ENCODE measurements at regions not wholly inside any gene's neighbourhood (a gene's known extent, or its start where the extent isn't known, plus 50 kb on each side); places are given as distances from the start of the nearest gene placed in this dataset.
A peak's percentile ranks its signal among the peaks of the same experiment; 100 is the strongest.

DNA sequence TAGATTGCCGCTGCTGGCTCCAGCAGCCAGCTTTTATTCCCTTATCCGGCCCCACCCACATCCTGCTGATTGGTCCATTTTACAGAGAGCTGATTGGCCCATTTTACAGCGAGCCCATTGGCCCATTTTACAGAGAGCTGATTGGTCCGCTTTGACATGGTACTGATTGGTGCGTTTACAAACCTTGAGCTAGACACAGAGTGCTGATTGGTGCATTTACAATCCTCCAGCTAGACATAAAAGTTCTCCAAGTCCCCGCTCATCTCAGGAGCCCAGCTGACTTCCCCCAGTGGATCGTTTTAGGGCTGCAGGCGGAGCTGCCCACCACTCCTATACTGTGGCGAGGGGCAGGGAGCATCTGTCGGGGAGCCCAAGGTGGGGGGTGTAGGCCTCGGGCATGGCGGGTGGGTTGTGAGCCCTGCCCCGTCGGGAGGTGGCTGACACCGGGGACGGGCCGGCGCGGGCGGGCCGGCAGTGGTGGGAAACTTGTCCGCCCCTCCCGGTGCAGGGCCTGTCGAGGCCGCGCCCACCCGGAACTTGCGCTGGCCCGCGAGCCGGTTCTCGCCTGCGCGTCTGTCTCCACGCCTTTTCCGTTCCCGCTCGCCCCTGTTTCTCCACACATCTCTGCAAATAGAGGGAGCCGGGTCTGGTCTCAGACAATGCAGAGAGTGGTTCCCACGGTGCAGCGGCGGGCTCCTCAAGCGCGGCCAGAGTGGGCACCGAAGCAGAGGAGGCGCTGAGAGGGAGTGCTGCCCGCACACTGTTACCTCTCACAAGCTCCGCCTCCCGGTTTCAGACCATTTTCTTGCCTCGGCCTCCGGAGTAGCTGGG lies 86.1 kb upstream of the STMND1 start:
- no peak overlapping the region for H3K27ac ChIP-seq
- no peaks in the 10 kb centered on the region; a peak in 1 of 20 replicates for H3K4me1 ChIP-seq
- peaks cover 11 to 24% (median 17%) of the 10 kb centered on the region in 11 experiments for H3K9me3 ChIP-seq (replicated peaks in 1 of 11)
- TF ChIP-seq Cebpa-rat (IDR thresholded peaks at IDR 0.05), result no peak
- H3K9ac ChIP-seq, result no peak overlapping the region
- H3K4me3 ChIP-seq, result peak overlapping the region in 1 of 10 experiments; percentile 26; a peak in 3 of 20 replicates
- no peaks in the 10 kb centered on the region for H4K20me1 ChIP-seq
- H3K27me3 ChIP-seq, result peaks cover 4 to 13% (median 8%) of the 10 kb centered on the region in 11 experiments; a peak in 18 of 22 replicates
- H3K4me2 ChIP-seq, result no peak overlapping the region
- no peaks in the 10 kb centered on the region for H3K36me3 ChIP-seq

DNA sequence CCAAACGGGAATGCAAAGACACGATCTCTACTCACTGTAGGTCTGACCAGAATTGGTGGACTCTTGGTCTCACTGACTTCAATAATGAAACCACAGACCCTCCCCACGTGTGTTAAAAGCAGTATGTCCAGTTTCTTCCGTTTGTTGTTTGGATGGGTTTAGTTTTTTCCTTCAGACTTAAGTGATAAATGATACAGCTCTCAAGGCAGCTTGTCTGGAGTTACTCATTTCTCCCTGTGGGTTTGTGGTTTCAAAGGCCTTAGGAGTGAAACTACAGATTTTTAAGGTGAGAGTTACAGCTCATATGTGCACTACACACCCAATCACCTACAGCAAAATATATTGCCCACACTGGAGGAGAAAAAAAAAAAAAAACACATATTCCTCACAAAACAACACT lies 86.7 kb upstream of the STMND1 start:
- peaks cover 11 to 26% (median 17%) of the 10 kb centered on the region in 11 experiments for H3K9me3 ChIP-seq (replicated peaks in 1 of 11)
- H3K4me1 ChIP-seq, result no peaks in the 10 kb centered on the region; a peak in 1 of 20 replicates
- peaks cover 4 to 13% (median 8%) of the 10 kb centered on the region in 11 experiments; a peak in 18 of 22 replicates for H3K27me3 ChIP-seq
- H3K9ac ChIP-seq, result no peak overlapping the region
- H3K36me3 ChIP-seq, result no peaks in the 10 kb centered on the region
- no peak for TF ChIP-seq Cebpa-rat (IDR thresholded peaks at IDR 0.05)
- H3K4me2 ChIP-seq, result no peak overlapping the region
- H3K4me3 ChIP-seq, result no peak overlapping the region
- no peaks in the 10 kb centered on the region for H4K20me1 ChIP-seq
- no peak overlapping the region for H3K27ac ChIP-seq

DNA sequence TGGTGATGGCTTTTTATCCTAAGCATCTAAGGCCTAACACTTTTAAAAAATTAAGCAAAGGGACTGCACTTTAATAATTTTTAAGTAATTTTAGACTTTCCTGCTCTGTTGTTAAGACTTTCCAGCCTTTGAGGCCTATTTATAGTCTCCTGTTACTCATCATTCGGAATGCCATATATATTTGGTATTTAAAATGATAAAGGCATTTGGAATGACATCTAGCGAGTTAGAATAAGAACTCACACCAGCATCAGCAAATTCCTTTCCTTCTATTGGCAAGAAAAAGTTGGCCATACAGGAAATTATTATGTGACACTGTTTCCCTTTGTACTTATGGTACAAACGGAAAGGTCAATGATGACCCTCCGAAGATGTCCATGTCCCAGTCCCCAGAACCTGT lies 88.1 kb upstream of the STMND1 start:
- Histone ChIP-seq H3K36me3 (no peaks in the 10 kb centered on the region), H3K9ac (no peak overlapping the region), H4K20me1 (no peaks in the 10 kb centered on the region), H3K4me2 (no peak overlapping the region), H3K27ac (no peak overlapping the region), H3K4me3 (no peak overlapping the region), H3K9me3 (replicated peaks in 1 of 11) (peaks cover 11 to 26% (median 17%) of the 10 kb centered on the region in 11 experiments), H3K4me1 (no peaks in the 10 kb centered on the region; a peak in 1 of 20 replicates), H3K27me3 (peaks cover 4 to 13% (median 8%) of the 10 kb centered on the region in 11 experiments; a peak in 18 of 22 replicates)
- no peak for TF ChIP-seq Cebpa-rat (IDR thresholded peaks at IDR 0.05)

DNA sequence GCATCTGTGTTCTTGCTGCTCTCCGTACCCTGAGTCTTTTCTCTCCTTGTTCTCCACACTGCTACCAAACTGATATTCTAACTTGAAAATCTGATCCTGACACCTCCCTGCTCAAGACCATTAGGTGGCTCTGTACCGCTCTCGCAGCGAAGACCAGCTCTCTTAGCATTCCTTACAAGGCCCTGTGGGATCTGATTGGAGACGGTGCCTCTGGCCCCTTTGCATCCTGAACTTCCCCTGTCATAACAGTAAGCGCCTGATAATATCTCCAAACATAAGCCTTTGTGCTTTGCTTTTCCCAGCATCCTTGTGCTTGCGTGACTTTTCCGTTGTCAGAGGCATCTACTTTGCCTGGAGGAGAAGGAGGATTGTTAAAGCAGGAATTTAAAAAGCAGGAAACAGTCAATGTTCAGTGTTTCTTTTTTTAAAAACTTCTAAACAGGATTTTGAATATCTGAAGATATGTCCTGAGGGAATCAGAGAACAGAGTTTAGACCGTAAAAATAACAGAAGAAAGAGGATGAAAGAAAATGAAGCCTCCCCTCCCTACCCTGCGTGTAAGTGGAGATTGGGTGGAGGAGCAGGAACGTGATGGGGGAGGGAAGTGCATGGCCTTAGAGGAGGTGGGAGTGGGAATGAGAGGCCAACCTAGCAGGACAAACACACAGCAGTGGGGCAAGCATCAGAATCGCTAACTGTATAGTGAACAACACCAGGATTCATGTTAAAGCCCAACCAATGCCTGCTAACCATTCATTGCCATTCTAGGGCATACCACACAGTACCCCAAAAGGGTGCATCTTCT lies 89.2 kb upstream of the STMND1 start:
- Histone ChIP-seq H3K36me3 (no peaks in the 10 kb centered on the region), H3K4me3 (no peak overlapping the region)

DNA sequence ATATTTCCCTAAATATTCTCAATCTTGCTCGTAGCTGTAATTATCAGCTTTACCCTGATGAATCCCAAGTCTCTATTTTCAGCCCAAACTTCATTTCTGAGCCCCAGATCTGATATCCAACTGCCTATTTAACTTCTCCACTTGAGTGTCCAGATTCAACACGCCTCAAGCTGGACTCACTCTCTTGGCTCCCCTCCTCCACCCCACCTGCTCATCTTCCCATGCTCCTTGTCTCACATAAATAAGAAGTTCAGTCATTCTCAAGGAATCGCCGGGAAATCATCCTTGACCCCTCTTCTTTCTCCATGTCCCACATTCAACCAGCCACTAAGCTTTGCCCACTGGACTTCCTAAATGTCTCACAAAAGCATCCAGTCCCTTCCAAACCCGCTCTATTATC lies 89.9 kb upstream of the STMND1 start:
- H3K9ac ChIP-seq, result no peak overlapping the region
- peaks cover 23 to 38% (median 31%) of the 10 kb centered on the region in 11 experiments for H3K9me3 ChIP-seq (replicated peaks in 1 of 11)
- H3K4me3 ChIP-seq, result no peak overlapping the region
- no peaks in the 10 kb centered on the region for H3K36me3 ChIP-seq
- no peak overlapping the region for H3K27ac ChIP-seq
- H3K27me3 ChIP-seq, result peaks cover 4 to 13% (median 8%) of the 10 kb centered on the region in 11 experiments; a peak in 18 of 22 replicates
- no peaks in the 10 kb centered on the region for H4K20me1 ChIP-seq
- no peak overlapping the region for H3K4me2 ChIP-seq
- TF ChIP-seq Cebpa-rat (IDR thresholded peaks at IDR 0.05), result no peak
- H3K4me1 ChIP-seq, result no peaks in the 10 kb centered on the region; a peak in 1 of 20 replicates

More for the DNA sequence above, 89.2 kb upstream of the STMND1 start:
- Histone ChIP-seq H4K20me1 (no peaks in the 10 kb centered on the region), H3K27me3 (peaks cover 4 to 13% (median 8%) of the 10 kb centered on the region in 11 experiments; a peak in 18 of 22 replicates), H3K27ac (no peak overlapping the region), H3K4me2 (no peak overlapping the region), H3K4me1 (no peaks in the 10 kb centered on the region; a peak in 1 of 20 replicates), H3K9me3 (replicated peaks in 1 of 11) (peaks cover 18 to 34% (median 26%) of the 10 kb centered on the region in 11 experiments), H3K9ac (no peak overlapping the region)
- no peak for TF ChIP-seq Cebpa-rat (IDR thresholded peaks at IDR 0.05)

DNA sequence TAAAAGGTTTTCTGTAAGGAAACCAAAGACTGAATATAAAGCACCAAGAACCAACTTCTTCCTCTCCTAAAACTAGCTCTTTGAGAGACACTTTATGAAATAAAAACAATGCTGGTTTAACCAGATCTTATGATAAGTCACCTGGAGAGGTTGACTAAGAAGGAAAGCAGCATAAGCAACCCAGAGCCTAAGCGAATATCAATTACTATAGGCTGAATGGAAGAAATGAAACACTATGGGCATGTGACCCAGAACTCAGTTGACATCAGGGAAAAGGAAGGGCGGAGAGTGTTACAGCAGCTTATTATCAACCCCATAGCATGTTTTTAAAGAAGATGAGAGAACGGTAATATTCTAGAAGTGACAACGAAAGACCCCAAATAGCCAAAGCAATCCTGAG lies 94.1 kb upstream of the STMND1 start:
- H3K4me1 ChIP-seq, result no peaks in the 10 kb centered on the region
- no peak overlapping the region for H3K4me2 ChIP-seq
- H3K4me3 ChIP-seq, result no peak overlapping the region
- TF ChIP-seq Cebpa-rat (IDR thresholded peaks at IDR 0.05), result no peak
- no peak overlapping the region for H3K9ac ChIP-seq
- no peaks in the 10 kb centered on the region for H3K27me3 ChIP-seq
- H3K36me3 ChIP-seq, result no peaks in the 10 kb centered on the region
- H3K27ac ChIP-seq, result no peak overlapping the region
- peaks cover 17 to 32% (median 24%) of the 10 kb centered on the region in 11 experiments for H3K9me3 ChIP-seq (replicated peaks in 1 of 11)
- no peaks in the 10 kb centered on the region for H4K20me1 ChIP-seq

DNA sequence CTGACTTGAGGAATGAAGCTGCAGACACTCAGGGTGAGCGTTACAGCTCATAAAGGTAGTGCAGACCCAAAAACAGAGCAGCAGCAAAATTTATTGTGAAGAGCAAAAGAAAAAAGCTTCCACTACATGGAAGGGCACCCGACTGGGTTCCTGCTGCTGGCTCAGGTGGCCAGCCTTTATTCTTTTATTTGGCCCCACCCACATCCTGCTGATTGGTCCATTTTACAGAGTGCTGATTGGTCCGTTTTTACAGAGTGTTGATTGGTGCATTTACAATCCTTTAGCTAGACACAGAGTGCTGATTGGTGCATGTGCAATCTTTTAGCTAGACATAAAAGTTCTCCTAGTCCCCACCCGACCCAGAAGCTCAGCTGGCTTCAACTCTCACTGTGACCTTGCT lies 95.3 kb upstream of the STMND1 start:
- H3K9me3 ChIP-seq (replicated peaks in 1 of 11), result peaks cover 17 to 32% (median 24%) of the 10 kb centered on the region in 11 experiments
- no peaks in the 10 kb centered on the region for H3K27me3 ChIP-seq
- H4K20me1 ChIP-seq, result no peaks in the 10 kb centered on the region
- H3K27ac ChIP-seq, result no peak overlapping the region
- H3K36me3 ChIP-seq, result no peaks in the 10 kb centered on the region
- H3K4me2 ChIP-seq, result no peak overlapping the region
- no peak overlapping the region for H3K9ac ChIP-seq
- no peak overlapping the region for H3K4me3 ChIP-seq
- no peak for TF ChIP-seq Cebpa-rat (IDR thresholded peaks at IDR 0.05)
- no peaks in the 10 kb centered on the region for H3K4me1 ChIP-seq

DNA sequence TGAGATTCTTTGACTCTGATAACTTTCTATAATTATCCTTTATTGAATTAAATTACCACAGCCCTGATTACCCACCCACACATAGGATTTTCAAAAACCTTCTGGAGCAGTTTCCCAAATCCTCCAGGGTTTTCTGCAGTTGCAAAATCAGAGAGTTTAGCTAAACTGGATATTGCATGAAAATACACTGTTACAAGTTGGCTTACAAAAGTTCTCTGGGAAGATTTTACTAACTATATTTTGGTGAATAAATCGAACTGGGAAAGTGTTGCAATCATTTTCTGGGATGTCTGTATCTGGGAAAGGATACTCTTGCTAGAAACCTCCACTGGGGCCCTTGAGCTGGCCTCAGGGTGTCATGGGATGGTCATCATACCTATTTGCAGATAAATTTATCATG lies 97.6 kb upstream of the STMND1 start:
- H4K20me1 ChIP-seq, result no peaks in the 10 kb centered on the region
- no peak overlapping the region for H3K9ac ChIP-seq
- H3K4me2 ChIP-seq, result no peak overlapping the region
- peaks cover 12 to 27% (median 24%) of the 10 kb centered on the region in 11 experiments for H3K9me3 ChIP-seq (replicated peaks in 1 of 11)
- H3K4me1 ChIP-seq, result no peaks in the 10 kb centered on the region
- no peaks in the 10 kb centered on the region for H3K36me3 ChIP-seq
- 0 out of 22 replicates have a peak, but pooled peaks of 1 of the 11 experiments have one; percentile 19 for TF ChIP-seq Cebpa-rat (IDR thresholded peaks at IDR 0.05)
- H3K4me3 ChIP-seq, result no peak overlapping the region
- no peak overlapping the region for H3K27ac ChIP-seq
- no peaks in the 10 kb centered on the region for H3K27me3 ChIP-seq

DNA sequence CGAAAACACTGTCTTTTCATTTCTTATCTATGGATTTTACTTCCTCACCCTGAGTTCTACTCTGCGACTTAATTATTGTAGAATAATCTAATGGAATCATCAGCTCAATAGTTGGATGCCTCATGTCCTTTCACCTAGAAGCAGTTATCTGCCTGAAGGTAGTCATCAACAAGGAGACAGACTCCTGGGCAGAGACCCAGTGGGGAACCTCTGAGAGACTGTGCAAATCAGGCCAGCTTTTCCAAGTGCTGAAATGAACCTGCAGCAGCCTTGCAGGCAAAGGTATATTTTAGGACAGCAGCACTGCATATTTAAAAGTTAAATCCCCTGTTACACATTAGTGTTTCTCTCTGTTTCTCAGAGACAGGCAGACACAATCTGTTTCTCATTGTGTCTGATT lies 99.7 kb upstream of the STMND1 start:
- no peaks in the 10 kb centered on the region for H3K27me3 ChIP-seq
- no peak for TF ChIP-seq Cebpa-rat (IDR thresholded peaks at IDR 0.05)
- no peaks in the 10 kb centered on the region for H4K20me1 ChIP-seq
- H3K9ac ChIP-seq, result no peak overlapping the region
- no peak overlapping the region for H3K4me3 ChIP-seq
- H3K27ac ChIP-seq, result no peak overlapping the region
- H3K4me2 ChIP-seq, result no peak overlapping the region
- H3K36me3 ChIP-seq, result no peaks in the 10 kb centered on the region
- H3K9me3 ChIP-seq (replicated peaks in 1 of 11), result peaks cover 0 to 14% (median 12%) of the 10 kb centered on the region in 11 experiments; a peak in 18 of 22 replicates
- no peaks in the 10 kb centered on the region for H3K4me1 ChIP-seq

Data from BLaER1 treated with 17β-estradiol and CSF1 and Interleukin-3, amounts not matched to agents 10 nM and 100 nM (cell line).